Gastroesophageal sphincter (tissue), 3 donors: ENCODE measurements at regions not wholly inside any gene's neighbourhood (a gene's known extent, or its start where the extent isn't known, plus 50 kb on each side); places are given as distances from the start of the nearest gene placed in this dataset.

Source experiments
- CTCF ChIP-seq, 4 experiments: fragments of 200-600 bp in 2 of 4; fragments of 450-650 bp in 2 of 4; sonication (generic) in 1 of 4; IDR thresholded peaks; one replicate each; pipeline ENCODE4 v1.5.1; 2017 to 2019; ENCODE audit warnings: antibody characterized with exemption in 4 of 4, mild to moderate bottlenecking in 2 of 4, moderate library complexity in 2 of 4
- EP300 ChIP-seq: sonication (generic); formaldehyde crosslinking; IDR thresholded peaks from one replicate; pipeline ENCODE4 v1.6.1; 2017; ENCODE audit warnings: antibody characterized with exemption, mild to moderate bottlenecking
- POLR2A ChIP-seq, 2 donors: fragments of 450-650 bp; IDR thresholded peaks; one replicate each; pipeline ENCODE4 v1.6.1; 2017; ENCODE audit warnings: antibody characterized with exemption in 2 of 2, mild to moderate bottlenecking in 2 of 2, moderate library complexity in 1 of 2
- POLR2AphosphoS5 ChIP-seq: sonication (generic); formaldehyde crosslinking; IDR thresholded peaks from one replicate; pipeline ENCODE4 v1.6.1; 2017; ENCODE audit warnings: antibody characterized with exemption

GRCh38 chr4:177155454-177155853 is 154.2 kb upstream of the NEIL3 start:
- TF ChIP-seq CTCF (IDR thresholded peaks at IDR 0.05) (no peak), POLR2A (IDR thresholded peaks at IDR 0.05) (no peak), EP300 (no peak), POLR2AphosphoS5 (no peak)
